ENCODE measurements at regions not wholly inside any gene's neighbourhood (a gene's known extent, or its start where the extent isn't known, plus 50 kb on each side); places are given as distances from the start of the nearest gene placed in this dataset.

DNA sequence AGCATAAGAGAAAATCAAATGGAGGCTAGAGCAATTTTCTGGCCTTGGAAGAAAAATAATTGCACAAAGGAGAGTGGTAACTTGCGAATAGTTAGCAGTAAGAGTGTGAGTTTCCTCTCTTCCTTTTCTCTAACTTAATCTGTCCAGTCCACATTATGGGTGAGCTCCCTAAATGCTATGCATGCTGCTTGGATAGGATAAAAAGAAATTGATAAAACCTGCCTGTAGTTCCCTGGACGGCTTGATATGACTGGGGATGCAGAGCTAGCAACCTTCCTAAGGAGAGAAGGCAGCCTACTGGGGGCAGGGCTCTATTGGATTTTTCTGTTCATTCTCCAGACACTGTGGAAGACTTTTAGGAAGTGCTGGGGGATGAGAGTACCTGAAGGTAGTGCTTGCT lies 311.3 kb downstream of the LMO7 start:
- DNase-seq (ENCODE audit: low read depth, low spot score): no peak
- H3K79me2 ChIP-seq (ENCODE audit: control insufficient read depth, insufficient read depth, low read length): no peaks in the 10 kb centered on the region
- H4K20me1 ChIP-seq (ENCODE audit: control insufficient read depth, extremely low read depth, insufficient read depth, low read length): no peaks in the 10 kb centered on the region
- no peak overlapping the region for H3K4me2 ChIP-seq (ENCODE audit: control insufficient read depth, extremely low read depth, insufficient read depth, low read depth, low read length)
- H3K4me3 ChIP-seq (ENCODE audit: control insufficient read depth in 2 of 3, extremely low read depth in 1 of 3, insufficient read depth in 2 of 3, low read depth in 1 of 3, low read length in 3 of 3): no peak overlapping the region
- FAIRE-seq: no peak
- no peak overlapping the region for H2AFZ ChIP-seq (ENCODE audit: control insufficient read depth, low read length)
- no peaks in the 10 kb centered on the region for H3K9me3 ChIP-seq (ENCODE audit: control insufficient read depth, low read depth, low read length)
- TF ChIP-seq, protein P1, sequence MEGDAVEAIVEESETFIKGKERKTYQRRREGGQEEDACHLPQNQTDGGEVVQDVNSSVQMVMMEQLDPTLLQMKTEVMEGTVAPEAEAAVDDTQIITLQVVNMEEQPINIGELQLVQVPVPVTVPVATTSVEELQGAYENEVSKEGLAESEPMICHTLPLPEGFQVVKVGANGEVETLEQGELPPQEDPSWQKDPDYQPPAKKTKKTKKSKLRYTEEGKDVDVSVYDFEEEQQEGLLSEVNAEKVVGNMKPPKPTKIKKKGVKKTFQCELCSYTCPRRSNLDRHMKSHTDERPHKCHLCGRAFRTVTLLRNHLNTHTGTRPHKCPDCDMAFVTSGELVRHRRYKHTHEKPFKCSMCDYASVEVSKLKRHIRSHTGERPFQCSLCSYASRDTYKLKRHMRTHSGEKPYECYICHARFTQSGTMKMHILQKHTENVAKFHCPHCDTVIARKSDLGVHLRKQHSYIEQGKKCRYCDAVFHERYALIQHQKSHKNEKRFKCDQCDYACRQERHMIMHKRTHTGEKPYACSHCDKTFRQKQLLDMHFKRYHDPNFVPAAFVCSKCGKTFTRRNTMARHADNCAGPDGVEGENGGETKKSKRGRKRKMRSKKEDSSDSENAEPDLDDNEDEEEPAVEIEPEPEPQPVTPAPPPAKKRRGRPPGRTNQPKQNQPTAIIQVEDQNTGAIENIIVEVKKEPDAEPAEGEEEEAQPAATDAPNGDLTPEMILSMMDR (optimal IDR thresholded peaks at IDR 0.05 in 1 of 3, IDR thresholded peaks at IDR 0.05 in 1 of 3, conservative IDR thresholded peaks at IDR 0.05 in 1 of 3; ENCODE audit: extremely low read depth in 1 of 3, insufficient read depth in 2 of 3, low read length in 3 of 3): no peak
- no peak for TF ChIP-seq EZH2 (IDR thresholded peaks at IDR 0.05; ENCODE audit: low read length)
- H3K4me1 ChIP-seq (ENCODE audit: control insufficient read depth, extremely low read depth, insufficient read depth, low read length): no peaks in the 10 kb centered on the region
- H3K36me3 ChIP-seq (ENCODE audit: control insufficient read depth in 2 of 2, extremely low read depth in 1 of 2, insufficient read depth in 2 of 2, low read length in 2 of 2): no peaks in the 10 kb centered on the region
- H3K9ac ChIP-seq (ENCODE audit: control insufficient read depth, extremely low read depth, insufficient read depth, low read length): no peak overlapping the region
- dilution Hi-C loops (cut with MboI; ENCODE audit: extremely low pct_ligation_motif_present, low sequenced_read_pairs): no loop called here
- no peaks in the 10 kb centered on the region for H3K9me1 ChIP-seq (ENCODE audit: control insufficient read depth, extremely low read depth, insufficient read depth, low read length)
- H3K27me3 ChIP-seq (ENCODE audit: control insufficient read depth, extremely low read depth, insufficient read depth, low read length): no peaks in the 10 kb centered on the region
- no peak overlapping the region for H3K27ac ChIP-seq (ENCODE audit: control insufficient read depth, insufficient read depth, low read length)

DNA sequence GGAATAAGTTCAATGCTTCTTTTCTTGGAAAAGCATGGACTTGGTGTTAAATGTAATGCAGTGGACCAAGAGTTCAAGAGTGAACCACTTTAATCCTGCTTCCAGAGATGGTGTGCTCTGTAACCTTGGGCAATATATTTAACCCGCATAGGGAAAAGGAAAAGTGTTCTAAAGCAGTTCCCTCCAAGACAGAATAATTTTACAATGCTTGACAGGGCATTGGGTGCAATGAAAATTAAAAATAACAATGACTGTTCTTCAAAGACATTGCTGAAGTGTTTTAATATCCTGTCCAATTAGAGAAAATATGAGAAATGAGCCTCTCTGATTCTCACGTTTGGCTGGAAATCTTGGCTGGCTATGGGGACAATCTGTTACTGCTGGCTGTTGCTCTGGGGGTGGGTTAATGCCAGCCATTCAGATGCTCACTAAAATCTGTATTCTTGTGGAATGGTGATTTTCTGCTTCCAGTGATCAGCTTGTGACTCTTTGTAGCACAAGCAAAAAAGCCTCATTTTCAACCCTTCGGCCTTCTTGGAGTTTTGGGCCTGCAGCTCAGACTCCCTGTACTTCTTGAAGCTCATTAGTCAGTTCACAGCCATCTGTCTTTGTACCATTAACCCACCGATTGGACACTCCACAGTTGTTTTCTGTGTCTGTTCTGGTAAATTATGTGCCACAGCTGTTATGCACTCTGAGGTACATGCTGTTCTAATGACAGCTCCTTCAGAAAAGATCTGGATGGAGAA lies 310.6 kb downstream of the LMO7 start:
- TF ChIP-seq, protein P1 (optimal IDR thresholded peaks at IDR 0.05 in 1 of 3, IDR thresholded peaks at IDR 0.05 in 1 of 3, conservative IDR thresholded peaks at IDR 0.05 in 1 of 3; ENCODE audit: extremely low read depth in 1 of 3, insufficient read depth in 2 of 3, low read length in 3 of 3): no peak
- no peak for TF ChIP-seq EZH2 (IDR thresholded peaks at IDR 0.05; ENCODE audit: low read length)
- no peaks in the 10 kb centered on the region for H3K36me3 ChIP-seq (ENCODE audit: control insufficient read depth in 2 of 2, extremely low read depth in 1 of 2, insufficient read depth in 2 of 2, low read length in 2 of 2)

More for the DNA sequence above, 310.6 kb downstream of the LMO7 start:
- Histone ChIP-seq H3K9ac (ENCODE audit: control insufficient read depth, extremely low read depth, insufficient read depth, low read length) (no peak overlapping the region), H3K27me3 (ENCODE audit: control insufficient read depth, extremely low read depth, insufficient read depth, low read length) (no peaks in the 10 kb centered on the region), H3K4me3 (ENCODE audit: control insufficient read depth in 2 of 3, extremely low read depth in 1 of 3, insufficient read depth in 2 of 3, low read depth in 1 of 3, low read length in 3 of 3) (no peak overlapping the region), H2AFZ (ENCODE audit: control insufficient read depth, low read length) (no peak overlapping the region), H4K20me1 (ENCODE audit: control insufficient read depth, extremely low read depth, insufficient read depth, low read length) (no peaks in the 10 kb centered on the region), H3K27ac (ENCODE audit: control insufficient read depth, insufficient read depth, low read length) (no peak overlapping the region), H3K4me2 (ENCODE audit: control insufficient read depth, extremely low read depth, insufficient read depth, low read depth, low read length) (no peak overlapping the region), H3K79me2 (ENCODE audit: control insufficient read depth, insufficient read depth, low read length) (no peaks in the 10 kb centered on the region), H3K9me3 (ENCODE audit: control insufficient read depth, low read depth, low read length) (no peaks in the 10 kb centered on the region), H3K9me1 (ENCODE audit: control insufficient read depth, extremely low read depth, insufficient read depth, low read length) (no peaks in the 10 kb centered on the region), H3K4me1 (ENCODE audit: control insufficient read depth, extremely low read depth, insufficient read depth, low read length) (no peaks in the 10 kb centered on the region)
- no peak for DNase-seq (ENCODE audit: low read depth, low spot score)
- dilution Hi-C loops (cut with MboI; ENCODE audit: extremely low pct_ligation_motif_present, low sequenced_read_pairs): no loop called here
- FAIRE-seq: no peak
